ENCODE measurements at regions not wholly inside any gene's neighbourhood (a gene's known extent, or its start where the extent isn't known, plus 50 kb on each side); places are given as distances from the start of the nearest gene placed in this dataset.

DNA sequence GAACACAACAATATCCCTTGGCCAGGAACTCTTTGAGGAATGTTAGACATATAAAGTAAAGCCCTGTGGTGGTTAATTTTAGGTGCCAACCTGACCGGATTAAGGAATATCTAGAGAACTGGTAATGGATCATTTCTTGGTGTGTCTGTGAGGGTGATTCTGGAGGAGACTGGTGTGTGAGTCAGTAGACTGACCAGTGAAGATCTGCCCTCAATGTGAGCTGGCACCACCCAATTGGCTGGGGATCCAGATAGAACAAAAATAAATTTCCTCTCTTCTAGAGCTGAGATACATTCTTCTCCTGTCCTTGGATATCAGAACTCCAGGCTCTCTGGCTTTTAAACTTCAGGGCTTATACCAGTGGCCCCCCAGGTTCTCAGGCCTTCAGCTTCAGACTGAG is 56.2 kb upstream of the TNPO1 start:
- TF ChIP-seq, protein P1, sequence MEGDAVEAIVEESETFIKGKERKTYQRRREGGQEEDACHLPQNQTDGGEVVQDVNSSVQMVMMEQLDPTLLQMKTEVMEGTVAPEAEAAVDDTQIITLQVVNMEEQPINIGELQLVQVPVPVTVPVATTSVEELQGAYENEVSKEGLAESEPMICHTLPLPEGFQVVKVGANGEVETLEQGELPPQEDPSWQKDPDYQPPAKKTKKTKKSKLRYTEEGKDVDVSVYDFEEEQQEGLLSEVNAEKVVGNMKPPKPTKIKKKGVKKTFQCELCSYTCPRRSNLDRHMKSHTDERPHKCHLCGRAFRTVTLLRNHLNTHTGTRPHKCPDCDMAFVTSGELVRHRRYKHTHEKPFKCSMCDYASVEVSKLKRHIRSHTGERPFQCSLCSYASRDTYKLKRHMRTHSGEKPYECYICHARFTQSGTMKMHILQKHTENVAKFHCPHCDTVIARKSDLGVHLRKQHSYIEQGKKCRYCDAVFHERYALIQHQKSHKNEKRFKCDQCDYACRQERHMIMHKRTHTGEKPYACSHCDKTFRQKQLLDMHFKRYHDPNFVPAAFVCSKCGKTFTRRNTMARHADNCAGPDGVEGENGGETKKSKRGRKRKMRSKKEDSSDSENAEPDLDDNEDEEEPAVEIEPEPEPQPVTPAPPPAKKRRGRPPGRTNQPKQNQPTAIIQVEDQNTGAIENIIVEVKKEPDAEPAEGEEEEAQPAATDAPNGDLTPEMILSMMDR (IDR thresholded peaks at IDR 0.05; ENCODE audit: low read depth, low read length) = no peak
- Histone ChIP-seq H3K27me3 (no peaks in the 10 kb centered on the region), H3K27ac (no peak overlapping the region), H3K4me1 (ENCODE audit: low read depth) (no peaks in the 10 kb centered on the region), H3K9me3 (ENCODE audit: low read depth) (no peaks in the 10 kb centered on the region), H3K4me3 (no peak overlapping the region), H3K36me3 (no peaks in the 10 kb centered on the region)
- no peak for DNase-seq (ENCODE audit: low read depth in 1 of 2, low spot score in 1 of 2)

DNA sequence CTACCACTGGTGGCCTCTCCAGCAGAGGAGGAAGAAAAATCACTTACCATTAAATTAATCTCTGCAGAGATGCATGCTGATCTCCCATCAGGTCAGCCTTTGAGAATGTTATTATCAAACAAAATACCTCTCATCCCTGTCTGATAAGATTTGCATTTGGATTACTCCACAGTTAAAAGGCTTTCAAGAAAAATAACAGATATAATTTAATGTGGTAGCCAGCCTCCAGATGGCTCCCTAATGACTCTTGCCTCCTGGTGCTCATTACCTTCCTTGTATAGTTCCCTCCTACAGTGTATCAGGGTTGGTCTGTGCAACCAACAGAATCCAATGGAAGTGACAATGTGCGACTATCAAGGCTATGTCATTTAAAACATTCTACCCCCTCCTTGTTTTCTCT is 63.6 kb upstream of the TNPO1 start:
- DNase-seq (ENCODE audit: low read depth in 1 of 2, low spot score in 1 of 2) = no peak
- TF ChIP-seq, protein P1 (IDR thresholded peaks at IDR 0.05; ENCODE audit: low read depth, low read length) = no peak
- H3K9me3 ChIP-seq (ENCODE audit: low read depth) = no peaks in the 10 kb centered on the region
- no peaks in the 10 kb centered on the region for H3K36me3 ChIP-seq
- no peaks in the 10 kb centered on the region for H3K27me3 ChIP-seq
- no peak overlapping the region for H3K27ac ChIP-seq
- H3K4me1 ChIP-seq (ENCODE audit: low read depth) = no peaks in the 10 kb centered on the region
- H3K4me3 ChIP-seq = no peak overlapping the region

DNA sequence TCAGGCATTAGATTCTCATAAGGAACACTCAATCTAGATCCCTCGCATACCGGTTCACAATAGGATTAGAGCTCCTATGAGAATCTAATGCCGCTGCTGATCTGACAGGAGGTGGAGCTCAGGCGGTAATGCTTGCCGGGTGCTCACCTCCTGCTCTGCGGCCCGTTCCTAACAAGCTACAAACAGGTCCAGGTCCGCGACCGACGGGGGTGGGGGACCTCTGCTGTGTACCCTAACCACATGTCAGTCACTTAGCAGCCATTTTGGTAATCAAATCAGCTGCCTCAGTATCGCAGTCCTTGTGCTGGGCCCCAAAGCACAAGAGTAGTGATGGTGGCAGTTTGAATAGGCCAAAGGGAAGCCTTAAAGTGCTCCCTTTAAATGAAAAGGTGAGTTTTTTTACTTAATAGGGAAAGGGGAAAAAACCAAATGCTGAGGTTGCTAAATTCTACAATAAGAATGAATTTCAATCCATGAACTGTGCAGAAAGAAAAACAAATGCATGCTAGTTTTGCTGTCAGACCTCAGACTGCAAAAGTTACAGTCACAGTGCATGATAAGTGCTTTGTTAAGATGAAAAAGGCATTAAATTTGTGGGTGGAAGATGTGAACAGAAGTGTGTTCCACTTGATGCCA is 67.0 kb upstream of the TNPO1 start:
- Histone ChIP-seq H3K4me1 (ENCODE audit: low read depth) (no peaks in the 10 kb centered on the region), H3K27me3 (no peaks in the 10 kb centered on the region), H3K36me3 (no peaks in the 10 kb centered on the region), H3K4me3 (no peak overlapping the region), H3K27ac (no peak overlapping the region), H3K9me3 (ENCODE audit: low read depth) (no peaks in the 10 kb centered on the region)
- no peak for DNase-seq (ENCODE audit: low read depth in 1 of 2, low spot score in 1 of 2)
- TF ChIP-seq, protein P1 (IDR thresholded peaks at IDR 0.05; ENCODE audit: low read depth, low read length) = no peak

DNA sequence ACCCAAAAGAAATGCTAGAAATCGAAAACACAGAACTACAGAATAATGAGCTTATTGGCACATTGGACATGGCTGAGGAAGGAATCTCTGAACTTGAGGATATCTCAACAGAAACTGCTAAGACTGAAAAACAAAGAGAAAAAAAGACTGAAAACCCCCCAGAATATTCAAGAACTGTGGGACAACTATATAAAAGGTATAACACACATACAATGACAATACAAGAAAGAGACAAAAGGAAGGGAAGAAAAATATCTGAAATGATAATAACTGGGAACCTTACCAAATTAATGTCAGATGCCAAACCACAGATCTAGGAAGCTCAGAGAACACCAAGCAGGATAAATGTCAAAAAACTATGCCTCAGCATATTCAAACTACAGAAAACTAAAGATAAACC is 68.6 kb upstream of the TNPO1 start:
- no peak overlapping the region for H3K27ac ChIP-seq
- H3K36me3 ChIP-seq = no peaks in the 10 kb centered on the region
- no peak overlapping the region for H3K4me3 ChIP-seq
- TF ChIP-seq, protein P1 (IDR thresholded peaks at IDR 0.05; ENCODE audit: low read depth, low read length) = no peak
- no peaks in the 10 kb centered on the region for H3K4me1 ChIP-seq (ENCODE audit: low read depth)
- H3K27me3 ChIP-seq = no peaks in the 10 kb centered on the region
- DNase-seq (ENCODE audit: low read depth in 1 of 2, low spot score in 1 of 2) = peak in 1 of 2 donors; percentile 34
- H3K9me3 ChIP-seq (ENCODE audit: low read depth) = no peaks in the 10 kb centered on the region

GRCh38 chr5:72746736-72747135 is 69.7 kb upstream of the TNPO1 start:
- Histone ChIP-seq H3K27me3 (no peaks in the 10 kb centered on the region), H3K4me1 (ENCODE audit: low read depth) (peaks cover 3% of the 10 kb centered on the region), H3K4me3 (no peak overlapping the region), H3K36me3 (no peaks in the 10 kb centered on the region), H3K27ac (no peak overlapping the region), H3K9me3 (ENCODE audit: low read depth) (no peaks in the 10 kb centered on the region)
- TF ChIP-seq, protein P1 (IDR thresholded peaks at IDR 0.05; ENCODE audit: low read depth, low read length) = no peak
- peak in 1 of 2 donors; percentile 25 for DNase-seq (ENCODE audit: low read depth in 1 of 2, low spot score in 1 of 2)

Data from cardiac muscle cell (in vitro differentiated cells and primary cell).